SKM-1 treated with dmso at 0.1 percent for 144 hours (cell line): ENCODE measurements at regions not wholly inside any gene's neighbourhood (a gene's known extent, or its start where the extent isn't known, plus 50 kb on each side); places are given as distances from the start of the nearest gene placed in this dataset.
A peak's percentile ranks its signal among the peaks of the same experiment; 100 is the strongest.
"Not testable (repeated sequence)": the region's sequence is repeated elsewhere in the genome, so short reads cannot be mapped to it uniquely, and the experiment has no call there.

ENCODE experiments used
- DNase-seq: peaks from one replicate; lab custom pipeline; 2025; ENCODE audit not compliant: unreplicated experiment; lab: John Stamatoyannopoulos, UW

DNA sequence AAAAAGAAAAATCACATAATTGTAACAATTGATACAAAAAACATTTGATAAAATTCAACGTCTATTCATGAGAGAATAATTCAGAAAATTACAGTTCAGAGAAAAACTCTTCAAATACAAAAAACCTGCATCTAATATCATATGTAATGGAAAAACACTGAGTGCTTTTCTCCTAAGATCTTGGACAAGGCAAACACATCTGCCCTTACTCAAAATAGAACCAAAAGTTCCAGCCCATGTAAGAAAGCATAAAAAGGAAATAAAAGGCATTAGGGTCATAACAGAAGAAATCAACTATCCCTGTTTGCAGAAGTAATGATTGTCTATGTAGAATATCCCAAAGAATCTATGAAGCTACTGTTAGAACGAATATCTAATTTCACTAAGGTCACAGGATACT is 721.4 kb downstream of the RFPL4B start:
- DNase-seq = no peak

- DNase-seq = not testable (repeated sequence)
Observed at GRCh38 chr6:113070681-113071080, 723.6 kb downstream of the RFPL4B start.

DNA sequence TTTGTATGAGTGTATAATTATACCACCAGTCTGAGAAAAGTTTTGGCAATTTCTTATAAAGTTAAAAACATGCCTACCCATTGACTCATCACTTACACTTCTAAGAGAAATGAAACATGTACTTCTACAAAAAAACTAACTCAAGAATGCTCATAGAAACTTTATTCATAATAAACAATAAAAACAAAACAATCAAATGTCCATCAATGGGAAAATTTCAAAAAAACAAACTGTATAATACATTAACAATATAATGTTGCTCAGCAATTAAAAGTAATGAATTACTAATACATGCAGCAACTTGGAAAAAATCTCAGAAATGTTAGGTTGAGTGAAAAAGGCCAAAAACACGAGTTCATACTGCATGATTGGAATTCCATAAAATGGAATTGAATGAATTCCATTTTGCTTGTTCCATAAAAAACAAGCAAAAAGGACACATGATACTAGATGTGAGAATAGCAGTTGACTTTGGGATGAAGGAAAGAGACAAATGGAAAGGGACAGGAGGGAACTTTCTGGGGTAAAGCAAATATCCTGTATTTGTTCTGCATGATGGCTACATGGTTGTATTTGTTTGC is 726.6 kb downstream of the RFPL4B start:
- no peak for DNase-seq

DNA sequence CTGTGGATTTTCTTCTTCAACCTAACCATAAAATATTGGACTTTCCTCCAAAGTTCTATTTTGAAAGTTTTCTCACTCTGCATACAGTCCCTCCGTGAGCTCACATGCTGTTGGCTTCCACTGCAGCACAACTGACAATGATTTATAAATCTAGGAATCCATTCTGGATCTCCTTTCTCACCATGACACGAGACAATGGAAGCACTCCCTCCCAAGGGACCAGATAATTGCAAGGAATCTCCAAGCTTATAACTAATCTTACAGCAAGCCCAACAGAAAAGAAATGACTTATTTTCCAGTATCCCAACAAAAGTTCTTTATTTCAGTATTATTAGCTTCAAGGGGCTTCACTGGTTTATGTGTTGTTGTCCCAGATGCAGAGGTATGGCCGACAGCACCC is 729.0 kb downstream of the RFPL4B start:
- DNase-seq = no peak

DNA sequence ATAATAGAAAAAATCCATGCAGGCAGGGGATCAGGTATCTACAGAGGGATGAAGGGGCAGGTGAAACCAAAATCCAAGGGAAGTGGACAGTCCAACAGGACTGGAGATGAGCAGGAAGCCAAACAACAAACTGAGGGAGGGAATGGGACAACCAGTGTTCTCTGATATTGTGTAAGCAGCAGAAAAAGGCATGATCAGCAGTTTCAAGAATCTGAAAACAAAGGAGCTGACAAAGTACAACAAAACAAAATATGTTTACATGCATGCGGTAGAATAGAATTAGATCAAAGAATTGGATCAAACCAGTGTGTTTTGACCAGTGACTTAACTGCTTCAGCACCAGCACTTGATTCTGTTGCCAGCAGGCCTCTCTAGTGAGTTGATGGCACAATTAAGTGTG is 729.7 kb downstream of the RFPL4B start:
- DNase-seq = no peak

DNA sequence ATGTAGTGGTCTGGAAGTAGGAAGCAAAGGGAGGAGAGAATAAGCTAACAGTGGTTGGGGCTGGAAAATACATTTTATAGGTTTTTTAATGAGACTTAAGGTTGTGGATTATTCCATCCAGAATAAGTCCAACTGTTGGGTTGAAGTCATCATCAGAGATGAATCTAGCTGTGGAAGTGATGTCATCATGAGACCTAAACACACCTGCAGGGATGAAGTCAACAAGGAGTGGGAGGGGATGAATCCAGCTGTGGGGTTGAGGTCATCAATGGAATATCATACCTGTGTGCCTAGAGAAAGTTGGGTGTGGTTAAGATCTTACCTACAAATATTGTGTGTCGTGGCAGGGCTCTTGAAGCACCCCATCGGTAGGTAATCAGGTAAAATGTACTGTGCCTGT is 730.7 kb downstream of the RFPL4B start:
- DNase-seq = no peak

- DNase-seq = no peak
Observed at GRCh38 chr6:113078791-113079190, 731.7 kb downstream of the RFPL4B start.

DNA sequence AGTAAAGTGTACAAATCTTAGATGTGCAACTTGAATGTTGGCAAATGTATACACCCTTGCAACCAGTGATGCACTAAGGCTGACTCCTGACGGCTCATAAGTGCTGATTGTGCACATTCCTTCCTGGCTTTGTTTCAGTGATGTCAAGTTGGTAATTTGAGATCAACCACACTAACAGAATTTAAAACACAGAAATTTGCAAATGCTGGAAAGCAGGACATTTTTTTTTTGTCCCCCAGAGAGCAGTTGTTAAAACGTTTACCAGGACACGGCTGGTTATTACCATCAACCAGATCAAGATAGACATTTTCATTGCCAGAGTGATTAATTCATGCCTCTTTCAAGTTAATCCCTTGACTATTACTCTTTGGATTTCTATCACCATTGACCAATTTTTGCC is 735.6 kb downstream of the RFPL4B start:
- no peak for DNase-seq

DNA sequence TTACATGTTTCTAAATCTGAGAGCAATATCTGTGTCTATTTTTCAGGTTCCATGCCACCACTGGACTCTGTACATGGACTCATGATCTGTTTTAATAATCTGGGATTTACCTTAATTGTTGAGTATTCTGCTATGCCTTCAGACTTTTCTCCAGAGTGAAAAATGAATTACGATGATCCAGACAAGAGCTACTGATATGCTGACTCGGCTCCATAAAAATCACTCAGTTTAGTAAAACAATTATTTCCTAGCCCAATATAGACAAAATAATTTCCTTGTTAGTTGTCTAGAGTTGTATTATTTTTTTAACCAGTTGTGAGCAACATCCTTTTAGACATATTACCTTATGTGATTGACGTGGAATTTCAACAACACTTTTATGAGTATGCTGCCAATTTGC is 736.8 kb downstream of the RFPL4B start:
- no peak for DNase-seq

DNA sequence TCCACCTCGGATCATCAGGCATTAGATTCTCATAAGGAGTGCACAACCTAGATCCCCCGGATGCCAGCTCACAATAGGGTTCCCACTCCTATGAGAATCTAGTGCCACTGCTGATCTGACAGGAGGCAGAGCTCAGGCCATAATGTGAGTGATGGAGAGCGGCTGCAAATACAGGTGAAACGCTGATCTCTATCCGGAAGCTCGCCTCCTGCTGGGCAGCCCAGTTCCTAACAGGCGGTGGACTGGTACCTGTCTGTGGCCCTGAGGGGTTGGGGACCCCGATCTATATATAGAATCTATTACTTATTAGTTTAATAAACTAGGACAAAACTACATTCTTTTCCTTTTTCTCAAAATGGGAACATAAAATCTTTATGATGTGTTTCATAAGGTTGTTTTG is 741.9 kb downstream of the RFPL4B start:
- no peak for DNase-seq

- no peak for DNase-seq
Observed at GRCh38 chr6:113092795-113093194, 745.7 kb downstream of the RFPL4B start.

DNA sequence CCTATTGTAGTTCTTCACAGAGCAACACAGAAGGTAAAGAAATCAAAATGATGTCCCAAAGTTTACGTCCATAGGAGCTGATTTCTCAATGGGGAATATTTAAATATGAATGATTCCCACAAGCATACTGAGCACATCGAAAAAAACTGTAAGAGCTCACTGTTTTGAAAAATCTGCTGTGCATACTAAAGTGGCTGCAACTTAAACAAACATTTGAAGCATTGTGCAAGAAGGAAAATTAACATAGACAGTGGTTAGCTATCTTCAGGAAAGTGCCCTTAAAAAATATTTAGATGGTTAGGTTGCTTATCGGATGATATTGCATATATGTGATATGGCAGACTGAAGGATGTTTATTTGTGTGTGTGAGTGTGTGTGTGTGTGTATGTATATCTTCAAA is 747.6 kb downstream of the RFPL4B start:
- DNase-seq = no peak

- no peak for DNase-seq
Observed at GRCh38 chr6:113095841-113096240, 748.7 kb downstream of the RFPL4B start.

GRCh38 chr6:113102761-113103160 is 754.4 kb upstream of the MARCKS start:
- no peak for DNase-seq

DNA sequence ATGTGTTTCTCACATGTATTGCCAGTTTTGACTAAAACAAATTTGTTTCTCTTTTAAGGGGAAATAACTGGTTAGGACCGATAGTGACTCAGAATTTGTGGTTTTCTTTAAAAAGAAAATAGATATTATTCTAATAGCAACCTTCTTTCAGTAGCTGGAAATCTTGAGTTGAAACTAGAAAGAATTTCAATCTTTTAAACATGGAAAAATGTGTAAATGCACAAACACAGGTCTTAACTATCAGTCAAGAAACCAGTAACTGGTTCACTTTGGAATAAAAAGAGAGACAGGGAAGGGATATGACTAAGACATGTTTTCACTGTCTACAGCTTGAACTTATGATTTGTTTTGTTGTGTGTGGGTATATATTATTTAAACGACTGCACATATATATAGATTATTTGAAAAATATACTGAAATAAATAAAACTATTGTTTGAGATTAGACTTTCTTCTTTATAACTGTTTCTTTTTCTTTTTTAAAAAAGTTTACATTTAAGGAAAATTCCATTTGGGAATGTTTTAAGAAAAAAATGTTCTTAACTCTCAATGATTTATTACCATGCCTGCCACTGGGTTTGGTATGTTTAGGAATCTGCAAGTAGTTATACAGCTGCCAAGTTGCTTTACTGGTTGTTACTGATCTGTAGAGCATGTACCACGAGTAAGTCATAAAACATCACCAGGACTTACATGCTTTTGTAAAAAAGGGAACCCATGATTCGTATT is 753.3 kb upstream of the MARCKS start:
- no peak for DNase-seq

DNA sequence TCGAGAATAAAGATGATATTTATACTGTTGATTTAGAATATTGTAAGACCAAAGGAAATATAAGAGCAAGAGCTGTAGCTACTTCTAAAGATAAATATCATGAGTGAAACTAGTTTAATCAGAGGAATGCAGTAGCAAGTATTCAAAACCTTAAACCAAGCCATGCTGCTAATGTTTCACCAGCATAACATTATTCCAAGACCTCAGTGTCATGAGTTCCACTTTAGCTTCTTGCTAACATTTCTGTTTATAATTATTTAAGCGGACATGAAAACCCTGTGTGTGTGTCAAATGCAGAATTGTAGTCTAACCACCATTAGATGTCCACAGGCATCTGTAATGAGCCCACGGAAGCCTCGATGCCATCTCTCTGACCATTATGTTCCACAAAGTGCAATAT is 752.6 kb upstream of the MARCKS start:
- DNase-seq = no peak

DNA sequence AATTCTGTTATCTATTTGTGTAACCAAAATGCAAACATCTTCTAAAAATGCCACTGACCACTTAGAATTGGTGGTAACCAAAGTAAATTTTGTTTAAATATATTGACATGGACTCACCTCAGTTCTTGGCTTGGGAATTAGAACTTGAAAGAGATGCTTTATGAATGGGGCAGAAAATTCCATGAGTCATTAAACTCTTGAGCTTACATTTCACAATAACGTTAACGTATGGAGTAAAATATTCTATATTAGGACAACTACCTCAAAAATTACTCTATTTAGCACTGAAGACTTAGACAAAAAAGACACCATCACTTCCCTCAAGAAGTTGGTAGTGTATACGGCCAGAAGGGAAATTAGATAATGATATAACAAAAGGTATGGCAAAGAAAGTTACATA is 752.2 kb upstream of the MARCKS start:
- no peak for DNase-seq

DNA sequence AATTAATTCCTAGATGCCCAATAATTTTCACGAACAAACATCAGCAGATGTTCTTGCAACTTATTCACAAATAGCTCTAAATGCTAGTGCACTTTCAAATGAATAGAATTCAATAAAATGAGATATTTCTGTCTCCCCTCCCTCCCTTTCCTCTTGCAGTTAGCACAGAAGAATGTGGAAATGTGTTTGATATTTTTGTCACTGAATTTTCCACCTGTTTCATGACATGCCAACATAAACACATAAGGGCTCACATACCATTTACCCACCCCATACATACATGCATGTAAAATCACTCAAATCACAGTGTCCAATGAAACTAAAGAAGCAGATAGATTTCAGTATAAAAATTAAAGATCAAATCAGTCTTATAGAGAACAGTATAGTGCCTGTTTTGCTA is 746.9 kb upstream of the MARCKS start:
- DNase-seq = no peak

DNA sequence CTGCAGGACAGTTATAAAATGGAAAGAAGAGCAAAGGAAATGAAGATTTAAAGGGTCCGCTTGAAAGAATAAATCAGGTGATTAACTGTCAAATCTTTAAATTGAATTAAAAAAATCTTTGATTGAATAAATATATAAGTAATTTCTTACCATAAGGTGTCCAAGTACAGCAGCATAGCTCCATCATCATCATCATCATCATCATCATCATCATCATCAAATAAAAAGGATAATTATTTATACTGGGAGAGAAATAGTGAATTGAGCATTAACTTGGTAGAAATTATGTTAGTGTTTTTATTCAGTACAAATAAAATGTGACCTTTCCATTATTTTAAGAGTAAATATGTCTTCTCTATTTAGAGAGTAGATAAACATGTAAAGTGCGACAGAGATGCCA is 745.6 kb upstream of the MARCKS start:
- DNase-seq = no peak

- no peak for DNase-seq
Observed at GRCh38 chr6:113112086-113112485, 745.1 kb upstream of the MARCKS start.

DNA sequence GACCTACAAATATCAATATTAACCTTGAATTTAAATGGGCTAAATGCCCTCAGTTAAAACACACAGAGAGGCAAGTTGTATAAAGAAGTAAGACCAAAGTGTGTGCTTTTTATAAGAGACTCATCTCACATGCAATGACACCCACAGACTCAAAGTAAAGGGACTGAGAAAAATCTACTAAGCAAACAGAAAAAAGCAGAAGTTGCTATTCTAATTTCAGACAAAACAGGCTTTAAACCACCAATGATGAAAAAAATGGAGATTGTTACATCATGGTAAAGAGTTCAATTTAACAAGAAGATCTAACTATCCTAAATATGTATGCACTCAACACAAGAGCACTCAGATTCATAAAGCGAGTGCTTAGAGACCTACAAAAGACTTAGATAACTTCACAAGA is 741.9 kb upstream of the MARCKS start:
- DNase-seq = no peak

DNA sequence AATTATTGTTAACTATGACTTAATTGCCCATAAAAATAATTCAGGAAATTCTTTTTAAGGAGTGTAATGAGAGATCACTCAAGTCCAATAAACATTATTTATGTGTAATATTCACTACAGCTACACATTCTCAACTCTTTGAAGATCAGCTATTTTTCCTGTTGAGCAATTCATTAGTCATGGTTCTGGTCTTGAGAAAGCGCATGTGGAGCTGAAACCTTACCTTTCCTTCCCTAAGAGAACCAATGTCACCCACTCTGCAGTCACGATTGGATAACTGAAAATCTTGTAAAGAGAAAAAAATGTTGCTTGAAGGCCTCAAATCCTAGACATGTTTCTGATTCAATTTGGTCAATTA is 736.9 kb upstream of the MARCKS start:
- DNase-seq = peak; percentile 22

- peak; percentile 5 for DNase-seq
Observed at GRCh38 chr6:113120582-113121285, 736.4 kb upstream of the MARCKS start.
